HCT116 (cell line): ENCODE measurements at regions not wholly inside any gene's neighbourhood (a gene's known extent, or its start where the extent isn't known, plus 50 kb on each side); places are given as distances from the start of the nearest gene placed in this dataset.

Source experiments
- ATAC-seq: fragments of 200-7000 bp; cut with Tn5 transposase; 2 replicates; pipeline ENCODE4 v1.9.1; 2020; ENCODE audit warnings: mild to moderate bottlenecking, moderate library complexity
- BruUV-seq: library from RNA; stranded (reverse); fragments of 400-500 nt; replicated peaks from 2 replicates; lab custom pipeline; 2021; lab: Mats Ljungman, UMichigan
- CTCF ChIA-PET: fragments of 300-600 bp; sonication (Branson Sonifier 250); formaldehyde crosslinking; loops from one replicate; lab custom pipeline; 2021; ENCODE audit warnings: antibody characterized with exemption; lab: Charles Lee
- POLR2A ChIA-PET: fragments of 300-600, 350-600 bp; sonication (Branson Sonifier 250); formaldehyde crosslinking; loops from one replicate; lab custom pipeline; 2021; ENCODE audit warnings: antibody characterized with exemption; lab: Charles Lee
- RAD21 ChIA-PET, 2 experiments: fragments of 300-600 bp; sonication (Branson Sonifier 250); formaldehyde crosslinking; loops; one replicate each; lab custom pipeline; 2023; ENCODE audit warnings: low total read pairs in 2 of 2; ENCODE audit not compliant: uncharacterized antibody in 2 of 2, unreplicated experiment in 2 of 2, low non-redundant PET in 1 of 2; lab: Charles Lee
- DNase-seq: peaks from one replicate; pipeline ENCODE4 v3.0.0-alpha.2; 2010; ENCODE audit warnings: low read depth, low spot score
- H2AFZ ChIP-seq: fragments of 200-600 bp; shearing (Covaris generic), sonication (generic); 2 replicates; pipeline ENCODE4 v1.6.1; 2017; ENCODE audit warnings: low read depth, mixed run types, mixed read lengths, antibody characterized with exemption, low read length; ENCODE audit not compliant: poor library complexity, severe bottlenecking
- H3K27ac ChIP-seq: 2 replicates; pipeline ENCODE4 v1.5.1; 2012; ENCODE audit warnings: low read depth, low read length
- H3K27me3 ChIP-seq: fragments of 200-600 bp; sonication (generic); 2 replicates; pipeline ENCODE4 v1.6.1; 2016; ENCODE audit warnings: mixed run types, low read length, mixed read lengths; ENCODE audit not compliant: insufficient read depth
- H3K36me3 ChIP-seq, 2 experiments: fragments of 200-500 bp in 1 of 2; fragments of 200-600 bp in 1 of 2; sonication (Bioruptor generic) in 1 of 2; sonication (generic) in 1 of 2; 2 replicates each; pipeline versions ENCODE4 v1.5.1 to v1.6.1; 2014 to 2016; ENCODE audit warnings: low read length in 2 of 2, inconsistent platforms in 1 of 2, mixed read lengths in 1 of 2, mixed run types in 1 of 2; ENCODE audit not compliant: insufficient read depth in 2 of 2, control insufficient read depth in 1 of 2
- H3K4me1 ChIP-seq, 2 experiments: fragments of 200-600 bp in 1 of 2; sonication (generic) in 1 of 2; 2 replicates each; pipeline versions ENCODE4 v1.5.1 to v1.6.1; 2012 to 2017; ENCODE audit warnings: low read length in 2 of 2, inconsistent platforms in 1 of 2, mild to moderate bottlenecking in 1 of 2, mixed read lengths in 1 of 2, mixed run types in 1 of 2, moderate library complexity in 1 of 2; ENCODE audit not compliant: insufficient read depth in 2 of 2, control insufficient read depth in 1 of 2
- H3K4me2 ChIP-seq: fragments of 200-600 bp; sonication (generic); 2 replicates; pipeline ENCODE4 v1.6.1; 2017; ENCODE audit warnings: mixed run types, low read length, mixed read lengths
- H3K4me3 ChIP-seq, 2 experiments: fragments of 200-600 bp in 1 of 2; sonication (generic) in 1 of 2; replicated peaks in 1 of 2; 2 replicates each; pipeline ENCODE4 v1.5.1; 2011 to 2016; ENCODE audit warnings: low read length in 2 of 2, control low read depth in 1 of 2, low read depth in 1 of 2, mild to moderate bottlenecking in 1 of 2, mixed read lengths in 1 of 2, mixed run types in 1 of 2
- H3K79me2 ChIP-seq: fragments of 200-600 bp; sonication (generic); 2 replicates; pipeline ENCODE4 v1.6.1; 2017; ENCODE audit warnings: mild to moderate bottlenecking, mixed run types, low read length, moderate library complexity, mixed read lengths; ENCODE audit not compliant: insufficient read depth
- H3K9ac ChIP-seq: fragments of 200-600 bp; sonication (generic); 2 replicates; pipeline ENCODE4 v1.6.1; 2016; ENCODE audit warnings: low read length, mixed read lengths
- H3K9me2 ChIP-seq: fragments of 200-600 bp; sonication (generic), shearing (Covaris generic); 2 replicates; pipeline ENCODE4 v1.6.1; 2017; ENCODE audit warnings: mixed run types, mild to moderate bottlenecking, moderate library complexity; ENCODE audit not compliant: insufficient read depth
- H3K9me3 ChIP-seq, 2 experiments: fragments of 200-500 bp in 1 of 2; fragments of 200-600 bp in 1 of 2; sonication (Bioruptor generic) in 1 of 2; sonication (generic) in 1 of 2; 2 replicates each; pipeline ENCODE4 v1.6.1; 2014 to 2017; ENCODE audit warnings: low read length in 2 of 2, mixed read lengths in 2 of 2, inconsistent platforms in 1 of 2, low read depth in 1 of 2, mild to moderate bottlenecking in 1 of 2, mixed run types in 1 of 2, moderate library complexity in 1 of 2; ENCODE audit not compliant: control insufficient read depth in 1 of 2, insufficient read depth in 1 of 2
- H4K20me1 ChIP-seq: fragments of 200-600 bp; sonication (generic), shearing (Covaris generic); 2 replicates; pipeline ENCODE4 v1.6.1; 2017; ENCODE audit warnings: mixed run types, mild to moderate bottlenecking, moderate library complexity; ENCODE audit not compliant: insufficient read depth
- ATF3 ChIP-seq: IDR thresholded peaks from 2 replicates; pipeline ENCODE4 v1.6.1; 2012
- CTCF ChIP-seq, 3 experiments: fragments of 200-600 bp in 1 of 3; sonication (generic) in 1 of 3; IDR thresholded peaks in 2 of 3; conservative IDR thresholded peaks in 1 of 3; 2 replicates each; pipeline ENCODE4 v1.5.1; 2012 to 2017; ENCODE audit warnings: low read depth in 2 of 3, low read length in 2 of 3, antibody characterized with exemption in 1 of 3, borderline replicate concordance in 1 of 3, control low read depth in 1 of 3, mild to moderate bottlenecking in 1 of 3, mixed read lengths in 1 of 3, mixed run types in 1 of 3, moderate library complexity in 1 of 3; ENCODE audit not compliant: insufficient read depth in 1 of 3
- ELF1 ChIP-seq: IDR thresholded peaks from 2 replicates; pipeline ENCODE4 v1.6.1; 2012; ENCODE audit warnings: low read depth, borderline replicate concordance
- POLR2A ChIP-seq: IDR thresholded peaks from 2 replicates; pipeline ENCODE4 v1.7.0; 2011; ENCODE audit warnings: borderline replicate concordance; ENCODE audit not compliant: insufficient read depth, insufficient read length; ENCODE audit errors: extremely low read depth
- RAD21 ChIP-seq: IDR thresholded peaks from 2 replicates; pipeline ENCODE4 v1.6.1; 2012; ENCODE audit warnings: low read depth, mild to moderate bottlenecking
- TCF7L2 ChIP-seq: IDR thresholded peaks from 2 replicates; pipeline ENCODE4 v1.7.0; 2011; ENCODE audit warnings: borderline replicate concordance, inconsistent platforms; ENCODE audit not compliant: insufficient read depth, insufficient read length; ENCODE audit errors: extremely low read depth
- ZNF274 ChIP-seq: fragments of 200-500 bp; sonication (Bioruptor generic); IDR thresholded peaks from 2 replicates; pipeline ENCODE4 v1.6.1; 2014; ENCODE audit warnings: mild to moderate bottlenecking, low read depth, low read length, inconsistent platforms
- intact Hi-C: fragments of 100-400 bp; cut with micrococcal nuclease; formaldehyde crosslinking; loops from 2 replicates; pipeline ENCODE4 v1.10.0; 2022

GRCh38 chr1:170414989-170415709, 116.8 kb upstream of the GORAB start:
- Histone ChIP-seq H3K4me2 (no peak overlapping the region), H3K9me3 (no peaks in the 10 kb centered on the region), H3K4me3 (no peak overlapping the region), H3K79me2 (no peaks in the 10 kb centered on the region), H3K36me3 (no peaks in the 10 kb centered on the region), H3K27ac (no peak overlapping the region), H3K27me3 (no peaks in the 10 kb centered on the region), H2AFZ (no peak overlapping the region), H3K9me2 (no peaks in the 10 kb centered on the region), H3K9ac (no peak overlapping the region), H4K20me1 (no peaks in the 10 kb centered on the region), H3K4me1 (no peaks in the 10 kb centered on the region)
- DNase-seq (no peak), ATAC-seq (no peak)
- TF ChIP-seq ATF3 (no peak), ZNF274 (no peak), POLR2A (no peak), TCF7L2 (no peak), ELF1 (no peak), RAD21 (no peak), CTCF (IDR thresholded peaks at IDR 0.05 in 2 of 3, conservative IDR thresholded peaks at IDR 0.05 in 1 of 3; ENCODE audit: borderline replicate concordance in 1 of 3, insufficient read depth in 1 of 3, low read depth in 2 of 3, low read length in 2 of 3) (no peak)
- ChIA-PET POLR2A (no interaction called here), RAD21 (no interaction called here), CTCF (no interaction called here)
- intact Hi-C loops: no loop called here
- no TSS peak for BruUV-seq
